SW480 (cell line): ENCODE measurements at regions not wholly inside any gene's neighbourhood (a gene's known extent, or its start where the extent isn't known, plus 50 kb on each side); places are given as distances from the start of the nearest gene placed in this dataset.
"Not testable (repeated sequence)": the region's sequence is repeated elsewhere in the genome, so short reads cannot be mapped to it uniquely, and the experiment has no call there.

Experiments
- DNase-seq: peaks from one replicate; pipeline ENCODE4 v3.0.0-alpha.2; 2016; ENCODE audit warnings: low spot score

DNA sequence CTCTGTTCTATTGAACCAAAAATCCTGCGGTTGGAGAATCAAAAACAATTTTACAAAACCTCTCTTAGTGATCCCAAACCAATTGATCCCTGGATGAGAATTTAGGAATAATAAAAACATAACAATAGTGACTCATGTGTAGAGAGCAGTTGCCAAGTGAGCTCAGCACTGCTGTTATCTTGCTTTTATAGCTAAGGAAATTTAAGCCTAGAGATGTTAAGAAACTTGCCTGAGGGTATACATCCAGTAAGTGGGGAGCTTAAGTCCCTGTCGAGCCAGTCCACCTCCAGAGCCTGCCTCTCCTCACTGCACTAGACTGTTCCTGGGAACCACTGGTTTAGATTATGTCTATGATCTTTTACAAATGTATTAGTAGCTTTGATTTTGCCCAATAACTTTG lies 358.4 kb upstream of the LMCD1 start:
- DNase-seq = no peak

DNA sequence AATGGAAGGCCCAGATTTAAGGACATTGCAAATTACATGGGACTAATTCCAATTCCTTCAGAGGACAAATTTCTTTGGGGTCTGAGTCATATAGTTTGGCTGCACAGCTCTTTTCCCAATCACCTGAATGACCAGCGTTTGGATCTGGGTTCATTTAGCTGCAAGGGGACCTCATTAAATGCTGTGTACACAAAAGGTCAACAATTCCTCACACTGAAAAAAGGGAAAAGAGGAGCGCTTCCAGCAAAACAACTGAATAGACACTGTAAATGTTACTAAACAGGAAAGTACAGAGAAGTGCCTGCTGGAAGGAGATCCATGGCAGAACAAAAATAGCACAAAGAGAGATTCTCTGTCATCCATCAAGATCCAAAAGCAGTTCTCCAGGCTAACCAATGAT lies 356.0 kb upstream of the LMCD1 start:
- no peak for DNase-seq

DNA sequence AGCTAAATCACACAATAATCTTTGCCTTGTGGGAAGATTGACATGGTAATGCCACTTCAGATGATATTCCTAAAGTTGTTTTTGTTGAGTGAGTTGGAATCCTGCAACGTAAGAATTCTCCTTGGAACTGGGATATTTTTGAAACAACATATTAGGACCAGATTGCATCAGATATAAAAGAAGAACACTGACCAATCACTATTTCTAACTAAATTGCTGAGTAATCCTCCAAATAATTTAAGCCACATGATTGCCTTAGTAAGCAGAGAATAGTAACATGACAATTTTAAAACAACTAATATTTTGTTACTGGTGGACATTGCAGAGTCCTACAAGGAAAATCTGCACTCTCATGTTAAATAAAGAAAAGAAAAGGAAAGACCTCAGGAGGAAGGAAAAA lies 353.9 kb upstream of the LMCD1 start:
- DNase-seq = no peak

DNA sequence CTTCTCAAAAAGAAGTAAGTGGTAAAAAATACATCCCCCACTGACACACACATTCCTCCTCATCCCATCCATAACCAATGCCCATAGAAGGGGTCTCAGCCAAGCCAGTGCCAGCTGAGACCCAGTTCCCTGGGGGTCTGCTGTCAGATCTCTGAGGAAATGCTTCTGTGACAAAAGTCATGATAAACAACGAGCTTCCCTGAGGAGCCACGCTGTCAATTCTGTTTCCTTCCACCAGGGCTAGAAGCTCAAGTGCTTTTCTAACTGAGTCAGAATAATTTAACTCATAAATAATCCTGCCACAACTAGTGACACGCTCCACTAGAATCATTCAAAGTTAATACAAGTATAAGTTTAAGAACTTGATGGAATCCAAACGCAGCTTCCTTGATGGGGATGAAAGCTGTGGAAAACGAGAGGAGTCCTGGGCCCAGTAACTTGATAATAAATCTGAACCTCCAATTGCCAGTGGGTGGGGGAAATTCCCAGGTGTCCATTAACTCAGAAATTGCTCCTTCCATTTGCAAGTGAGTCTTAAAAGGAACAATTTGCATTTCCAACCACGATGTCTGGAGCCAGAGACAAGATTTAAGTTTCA lies 348.7 kb upstream of the LMCD1 start:
- DNase-seq = no peak

DNA sequence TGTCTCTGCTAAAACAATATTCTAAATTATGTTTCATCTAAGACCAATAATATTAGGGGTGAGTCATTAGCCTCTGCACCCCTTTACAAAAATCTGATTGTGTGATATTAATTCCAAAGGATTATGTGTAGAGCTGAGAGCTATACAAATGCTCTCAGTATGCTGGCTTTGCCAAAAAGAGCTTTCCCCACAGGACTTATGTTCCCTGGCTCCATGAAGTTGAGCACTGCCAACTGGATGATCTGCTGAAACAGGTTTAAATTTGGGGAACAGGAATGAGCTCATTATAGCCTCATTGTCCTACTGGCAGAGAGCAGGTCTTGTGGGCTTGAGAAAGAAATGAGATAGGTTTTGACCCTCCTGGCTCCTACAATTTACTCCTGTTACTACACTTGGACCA lies 347.8 kb upstream of the LMCD1 start:
- no peak for DNase-seq

DNA sequence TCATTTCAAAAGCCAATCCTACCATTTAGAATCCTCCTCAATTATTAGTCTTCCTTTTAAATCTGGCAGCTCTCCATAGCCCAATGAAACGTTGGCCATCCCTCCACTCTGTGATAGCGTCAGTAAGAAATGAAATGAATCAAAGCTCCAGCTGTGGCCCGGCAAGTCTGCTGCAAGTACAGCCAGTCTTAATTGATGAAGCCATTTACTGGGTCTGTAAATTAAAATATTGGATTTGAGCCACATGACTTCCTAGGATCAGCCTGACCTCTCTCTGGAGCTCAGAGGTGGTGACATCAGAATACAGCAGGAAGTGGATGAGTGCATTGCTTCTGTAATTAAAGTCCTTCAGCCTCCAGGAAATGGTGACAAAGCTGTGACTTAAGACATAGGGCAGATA lies 347.0 kb upstream of the LMCD1 start:
- no peak for DNase-seq

DNA sequence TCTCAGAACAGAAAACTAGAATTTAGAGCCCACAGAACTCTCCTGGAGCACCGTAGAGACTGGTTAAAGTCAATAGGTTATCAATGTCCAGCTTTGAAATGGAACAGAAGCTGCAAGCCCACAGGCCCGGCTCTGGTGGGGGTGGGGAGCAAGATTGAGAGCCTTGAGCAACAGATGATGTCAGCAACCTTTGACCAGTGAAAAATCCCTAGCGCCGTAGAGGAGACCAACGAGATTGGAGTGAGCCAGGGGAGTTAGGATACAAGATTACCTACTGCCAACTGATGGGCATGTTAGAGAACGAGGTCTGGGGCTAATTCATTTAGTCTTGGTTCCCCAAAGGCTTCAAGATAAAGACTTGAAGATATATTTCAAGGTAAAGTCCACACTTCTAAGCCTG lies 345.5 kb upstream of the LMCD1 start:
- no peak for DNase-seq

DNA sequence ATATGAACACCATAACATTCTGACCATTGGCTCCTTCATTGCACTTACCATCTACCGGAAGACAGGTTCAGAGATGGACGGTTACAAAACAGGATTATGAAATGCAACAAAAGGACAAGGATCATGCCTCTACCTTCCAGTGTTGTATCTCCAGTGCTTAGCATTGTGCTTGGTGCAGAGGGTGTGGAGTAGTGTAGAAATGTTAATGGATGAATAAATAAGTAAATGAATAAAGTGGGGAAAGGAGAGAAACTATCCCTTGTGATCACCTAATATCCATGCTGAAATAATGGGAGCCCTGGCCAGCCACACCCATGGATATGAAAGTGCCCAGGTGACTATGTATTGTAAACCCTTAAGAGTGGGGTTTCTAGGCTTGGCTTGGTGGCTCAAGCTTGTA lies 344.8 kb upstream of the LMCD1 start:
- no peak for DNase-seq

DNA sequence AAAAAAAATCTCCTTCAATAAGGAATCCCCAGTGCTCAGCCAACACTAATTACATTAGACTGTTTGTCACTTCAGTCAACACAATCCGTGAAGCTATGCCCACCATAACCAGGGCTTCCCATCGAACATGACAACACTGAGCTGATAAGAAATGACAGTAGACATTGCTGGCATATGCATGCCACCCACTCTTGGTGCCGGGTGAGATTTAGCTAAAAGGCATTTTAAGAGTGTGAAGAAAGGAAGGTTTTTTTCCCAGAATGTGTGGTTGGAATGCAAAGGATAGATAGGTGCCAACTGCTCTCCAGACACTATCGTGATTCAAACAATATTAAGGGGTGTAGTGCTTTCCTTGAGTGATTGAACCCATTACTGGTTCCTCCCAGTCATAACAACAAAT lies 344.0 kb upstream of the LMCD1 start:
- no peak for DNase-seq

DNA sequence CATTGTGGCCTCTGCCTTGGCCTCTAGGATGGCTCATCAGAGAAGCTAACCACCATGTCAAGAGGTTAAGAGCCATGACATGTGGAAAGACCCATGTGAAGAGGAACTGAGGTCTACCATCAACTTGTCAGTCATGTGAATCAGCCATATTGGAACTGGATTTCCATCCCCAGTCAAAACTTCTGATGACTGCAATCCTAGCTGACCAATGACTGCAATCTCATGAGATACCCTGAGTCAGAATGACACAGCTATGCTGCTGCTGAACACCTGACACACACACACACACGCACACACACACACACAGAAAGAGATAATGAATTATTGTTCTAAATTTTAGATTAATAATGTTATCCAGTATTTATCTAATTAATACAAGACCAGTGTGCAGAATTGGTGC lies 337.5 kb upstream of the LMCD1 start:
- no peak for DNase-seq

DNA sequence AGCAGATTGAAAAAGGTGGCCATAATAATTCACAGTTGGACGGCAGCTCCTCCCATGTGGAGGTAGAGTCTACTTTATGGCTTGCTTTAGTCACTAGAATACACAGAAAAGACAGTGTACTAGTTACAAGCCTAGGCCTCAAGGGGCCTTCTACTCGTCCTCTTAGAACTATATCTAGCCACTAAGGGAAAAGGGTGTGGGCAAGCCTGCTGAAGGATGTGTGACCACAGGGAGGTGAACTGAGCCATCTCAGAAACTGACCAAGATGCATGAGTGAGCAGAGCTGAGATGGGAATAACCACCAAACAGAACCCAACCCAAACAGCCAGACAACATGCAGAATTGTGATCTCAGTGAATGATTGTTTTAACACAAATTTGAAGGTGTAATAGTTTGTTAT lies 335.6 kb upstream of the LMCD1 start:
- no peak for DNase-seq

DNA sequence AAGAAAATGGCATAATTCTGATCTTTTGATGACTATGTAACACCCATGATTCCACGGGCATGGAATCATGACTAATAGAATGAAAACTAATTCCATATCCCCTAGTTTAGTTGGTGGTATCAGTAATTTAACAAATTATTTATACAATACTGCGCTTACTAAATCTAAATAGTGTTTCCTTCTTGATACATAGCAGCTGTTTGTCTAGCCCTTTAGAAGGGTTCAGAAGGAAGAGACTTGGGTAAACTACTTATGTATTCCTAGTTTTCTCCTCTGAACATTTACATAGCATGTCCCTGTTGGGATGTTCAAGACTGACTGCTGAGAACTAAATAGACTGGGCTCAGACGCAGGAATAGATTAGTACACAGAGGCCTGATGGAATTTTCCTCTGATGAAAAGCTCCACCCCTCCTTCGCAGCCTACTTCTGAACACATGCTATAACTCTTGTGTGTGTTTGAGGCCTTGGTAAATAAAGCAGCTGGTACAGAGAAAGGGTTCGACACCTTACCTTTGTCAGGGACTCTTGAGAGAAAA lies 330.6 kb upstream of the LMCD1 start:
- no peak for DNase-seq

DNA sequence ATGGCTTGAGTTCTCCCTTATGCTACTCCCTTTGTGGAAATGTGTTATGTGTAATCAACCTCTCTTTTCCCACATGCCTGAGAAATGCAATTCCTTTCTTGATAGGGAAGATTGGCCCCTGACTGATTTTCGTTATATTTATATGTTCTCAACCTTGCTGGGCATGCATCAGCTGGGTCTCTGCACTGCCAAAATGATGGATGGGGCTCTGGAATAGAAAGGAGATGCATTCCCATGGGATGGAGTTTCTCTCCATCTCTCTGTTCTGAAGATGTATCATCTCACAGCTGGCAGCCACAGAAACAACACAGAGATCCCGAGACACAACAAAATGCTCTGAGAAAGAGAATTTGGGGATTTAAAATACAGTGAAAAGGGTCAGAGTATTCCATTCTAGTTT lies 327.7 kb upstream of the LMCD1 start:
- DNase-seq = no peak

DNA sequence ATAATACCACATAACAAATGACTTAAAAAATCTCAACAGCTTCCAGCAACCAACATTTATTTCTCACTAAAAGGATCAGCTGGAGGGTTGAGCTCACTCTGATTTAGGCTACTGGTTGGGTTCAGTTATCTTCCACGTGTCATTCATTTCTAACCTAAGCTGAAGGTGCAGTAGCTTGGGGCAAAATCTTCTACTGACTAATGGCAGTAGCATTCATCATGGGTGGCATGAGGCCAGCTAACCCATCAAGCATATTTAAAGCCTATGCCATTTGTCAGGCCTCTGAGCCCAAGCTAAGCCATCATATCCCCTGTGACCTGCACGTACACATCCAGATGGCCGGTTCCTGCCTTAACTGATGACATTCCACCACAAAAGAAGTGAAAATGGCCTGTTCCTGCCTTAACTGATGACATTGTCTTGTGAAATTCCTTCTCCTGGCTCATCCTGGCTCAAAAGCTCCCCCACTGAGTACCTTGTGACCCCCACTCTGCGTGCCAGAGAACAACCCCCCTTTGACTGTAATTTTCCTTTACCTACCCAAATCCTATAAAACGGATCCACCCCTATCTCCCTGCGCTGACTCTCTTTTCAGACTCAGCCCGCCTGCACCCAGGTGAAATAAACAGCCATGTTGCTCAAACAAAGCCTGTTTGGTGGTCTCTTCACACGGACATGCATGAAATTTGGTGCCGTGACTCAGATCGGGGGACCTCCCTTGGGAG lies 324.7 kb upstream of the LMCD1 start:
- not testable (repeated sequence) for DNase-seq

DNA sequence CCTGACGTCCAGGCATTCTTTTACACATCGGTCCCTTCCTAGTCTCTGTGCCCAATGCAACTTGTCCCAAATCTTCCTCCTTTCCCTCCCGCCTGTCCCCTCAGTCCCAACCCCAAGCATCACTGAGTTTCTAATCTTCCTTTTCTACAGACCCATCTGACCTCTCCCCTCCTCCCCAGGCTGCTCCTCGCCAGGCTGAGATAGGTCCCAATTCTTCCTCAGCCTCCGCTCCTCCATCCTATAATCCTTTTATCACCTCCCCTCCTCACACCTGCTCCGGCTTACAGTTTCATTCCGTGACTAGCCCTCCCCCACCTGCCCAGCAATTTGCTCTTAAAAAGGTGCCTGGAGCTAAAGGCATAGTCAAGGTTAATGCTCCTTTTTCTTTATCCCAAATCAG lies 323.1 kb upstream of the LMCD1 start:
- not testable (repeated sequence) for DNase-seq

DNA sequence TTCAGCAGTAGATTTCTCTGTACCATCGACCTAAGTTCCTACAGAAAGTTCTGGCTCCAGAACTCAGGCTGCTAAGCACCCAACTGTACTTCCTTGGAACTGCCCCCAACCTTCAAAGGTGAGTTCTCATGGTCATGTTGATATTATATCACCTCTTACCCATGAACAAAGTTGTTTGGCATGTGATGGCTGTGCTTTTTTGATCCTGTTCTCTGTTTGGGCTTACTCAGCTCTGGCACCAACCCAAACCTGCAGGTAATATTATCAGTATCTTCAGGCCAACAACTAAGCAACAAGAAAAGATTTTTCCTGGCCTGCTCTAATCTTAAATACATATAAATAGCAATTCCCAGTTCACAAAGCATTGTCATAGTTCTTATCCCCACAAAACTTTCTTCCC lies 318.7 kb upstream of the LMCD1 start:
- DNase-seq = no peak

DNA sequence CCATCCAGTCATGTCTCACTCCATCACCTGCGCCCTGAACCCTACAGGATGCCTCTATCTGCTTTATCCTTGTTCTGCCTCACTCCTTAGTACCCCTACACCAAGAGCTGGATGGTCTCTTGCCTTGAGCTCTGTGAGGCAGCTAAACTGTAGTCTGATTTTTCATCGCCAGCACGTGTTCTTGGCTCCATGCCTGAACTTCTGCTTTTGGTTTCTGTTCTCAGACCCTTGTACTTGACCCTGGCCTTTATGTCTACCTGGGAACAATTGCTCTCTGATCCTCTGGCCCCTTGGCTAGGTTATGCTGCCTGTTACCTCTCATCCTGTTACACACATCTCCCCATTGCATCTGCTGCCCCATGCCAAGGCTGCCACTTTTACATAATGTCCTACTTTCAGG lies 318.0 kb upstream of the LMCD1 start:
- no peak for DNase-seq

DNA sequence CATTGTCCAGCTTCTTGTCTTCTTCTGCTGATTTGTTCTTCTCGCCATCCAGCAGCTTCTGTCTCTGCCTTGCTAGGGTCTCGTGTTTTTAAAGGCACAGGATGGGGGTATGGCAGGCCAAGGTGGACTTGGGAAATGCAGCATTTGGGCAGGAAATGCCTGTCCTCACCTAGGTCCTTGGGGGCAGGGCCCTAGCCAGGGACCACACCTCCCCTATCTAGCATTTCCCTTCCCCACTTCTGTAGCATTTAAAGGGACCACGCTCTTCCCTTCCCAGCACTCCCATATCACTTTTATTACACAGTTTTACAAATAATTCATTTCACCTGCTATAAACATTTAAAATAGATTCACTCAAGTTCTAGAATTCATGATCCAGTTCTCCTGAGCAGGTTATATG lies 315.4 kb upstream of the LMCD1 start:
- no peak for DNase-seq

DNA sequence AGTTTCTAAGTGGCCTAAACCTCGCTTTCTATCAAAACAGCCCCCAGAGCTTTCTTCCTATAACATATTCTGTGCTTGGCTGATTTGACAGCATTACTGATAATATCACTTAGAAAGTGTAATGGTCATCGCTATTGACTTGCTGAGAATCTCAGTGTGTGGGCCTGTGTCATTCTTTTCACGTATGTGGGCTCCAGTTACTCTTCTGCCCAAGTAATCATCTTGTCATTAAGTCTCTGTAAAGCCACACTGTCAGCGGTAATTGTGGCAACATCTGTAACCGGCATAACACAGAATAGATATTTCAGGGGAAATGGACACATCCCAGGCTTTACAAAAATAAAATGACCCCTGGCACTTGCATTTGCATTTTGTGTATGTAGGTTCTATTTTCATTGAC lies 313.6 kb upstream of the LMCD1 start:
- DNase-seq = no peak

DNA sequence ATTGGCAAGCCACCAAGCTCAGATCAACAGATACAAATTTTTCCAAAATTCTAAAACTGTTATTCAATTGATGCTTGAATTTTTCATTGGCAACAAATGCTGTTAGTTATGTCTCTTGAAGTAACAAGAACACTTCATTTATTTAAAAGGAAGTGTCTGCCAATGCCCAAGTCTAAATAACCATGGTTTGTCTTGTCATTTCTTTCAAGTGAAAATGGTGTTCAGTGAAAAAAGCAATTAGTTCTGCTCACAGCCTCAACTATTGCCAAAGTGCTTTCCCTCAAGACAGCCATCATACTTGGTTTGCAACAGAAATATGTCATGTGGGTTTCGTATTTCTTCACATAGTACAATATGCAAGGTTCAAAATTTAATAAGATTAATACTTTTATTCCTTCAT lies 312.6 kb upstream of the LMCD1 start:
- DNase-seq = no peak

DNA sequence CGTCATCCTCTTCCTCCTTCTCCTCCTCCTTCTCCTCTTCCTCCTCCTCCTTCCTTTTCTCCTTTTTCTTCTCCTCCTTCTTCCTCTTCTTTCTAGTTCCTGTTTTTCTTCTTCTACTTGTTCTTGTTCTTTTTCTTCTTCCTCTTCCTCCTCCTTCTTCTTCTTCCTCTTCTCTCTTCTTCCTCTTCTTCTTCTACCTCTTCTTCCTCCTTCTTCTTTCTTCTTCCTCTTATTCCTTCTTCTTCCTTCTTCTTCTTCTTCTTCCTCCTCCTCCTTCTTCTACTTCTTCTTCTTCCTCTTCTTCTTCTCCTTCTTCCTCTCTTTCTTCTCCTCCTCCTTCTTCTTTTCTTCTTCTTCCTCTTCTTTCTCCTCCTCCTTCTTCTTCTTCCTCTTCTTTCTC lies 310.2 kb upstream of the LMCD1 start:
- DNase-seq = no peak

DNA sequence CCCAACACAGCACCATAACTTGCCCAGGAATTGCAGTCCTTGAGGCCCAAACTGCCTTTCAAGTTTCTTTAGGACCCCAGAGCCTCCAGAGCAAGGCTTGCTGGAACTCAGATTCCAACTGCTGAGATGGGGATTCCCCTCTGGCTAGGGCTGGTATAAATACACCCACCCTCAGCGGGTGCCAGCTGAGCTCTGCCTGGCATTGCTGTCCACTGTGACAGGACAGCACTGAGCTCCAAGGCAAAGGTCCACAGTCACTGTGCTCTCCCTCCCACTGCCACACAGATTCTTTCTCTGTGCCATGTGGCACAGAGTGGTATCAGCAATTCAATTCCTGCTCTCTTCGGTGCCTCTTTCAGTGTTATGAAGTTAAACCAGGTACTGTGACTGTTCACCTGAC lies 304.2 kb upstream of the LMCD1 start:
- no peak for DNase-seq

DNA sequence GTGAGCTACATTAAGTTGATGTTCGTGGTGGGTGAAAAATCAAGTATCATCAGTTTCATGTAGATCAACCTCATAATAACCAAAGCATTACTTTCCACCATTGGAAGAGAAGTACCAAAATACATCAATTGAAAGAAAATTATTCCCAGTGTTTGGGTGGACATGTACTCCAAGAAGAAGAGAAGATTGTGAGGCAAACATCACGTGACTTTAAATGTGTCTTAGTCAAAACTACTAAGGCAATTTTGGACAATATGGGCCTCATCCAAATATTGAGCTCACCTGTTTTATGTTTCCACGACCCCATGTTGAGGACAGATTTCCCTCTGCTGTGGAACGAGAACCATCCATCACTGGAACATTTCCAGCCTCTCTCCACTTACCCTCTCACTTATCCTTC lies 303.0 kb upstream of the LMCD1 start:
- DNase-seq = no peak

DNA sequence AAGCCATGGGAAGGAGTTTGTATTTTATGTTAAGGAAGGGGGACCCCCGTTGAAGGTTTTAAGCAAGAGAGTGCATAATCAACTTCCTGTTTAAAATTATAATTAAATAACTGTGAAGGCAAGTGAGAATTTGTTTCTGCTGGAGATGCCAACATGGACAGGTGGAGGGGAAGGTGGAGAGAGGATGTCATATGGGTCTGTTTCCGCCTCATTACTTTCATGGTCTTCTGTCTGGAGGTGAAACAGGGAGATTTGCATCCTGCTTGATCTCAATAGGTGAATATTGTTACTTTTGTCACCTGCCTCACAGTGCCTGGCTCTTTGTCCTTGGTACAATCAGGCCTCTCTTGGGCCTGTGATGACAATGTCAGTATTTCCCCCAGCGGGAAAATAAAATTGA lies 300.6 kb upstream of the LMCD1 start:
- DNase-seq = no peak
